Right ventricle myocardium inferior (tissue), 1 donor: ENCODE measurements at regions not wholly inside any gene's neighbourhood (a gene's known extent, or its start where the extent isn't known, plus 50 kb on each side); places are given as distances from the start of the nearest gene placed in this dataset.
"Not testable (repeated sequence)": the region's sequence is repeated elsewhere in the genome, so short reads cannot be mapped to it uniquely, and the experiment has no call there.

Source experiments
- ATAC-seq: fragments of 200-7000 bp; cut with Tn5 transposase; one replicate; pipeline ENCODE4 v1.9.1; 2020; ENCODE audit warnings: mild to moderate bottlenecking, moderate library complexity
- DNase-seq: peaks from one replicate; pipeline ENCODE4 v3.0.0; 2021; ENCODE audit errors: missing footprints
- intact Hi-C: fragments of 100-400 bp; cut with DNase I; formaldehyde crosslinking; loops from one replicate; pipeline ENCODE4 v1.11.0; 2022
- donor health status: DM: no; HTN: yes; CAD: no; lungs with severe emphysema.

DNA sequence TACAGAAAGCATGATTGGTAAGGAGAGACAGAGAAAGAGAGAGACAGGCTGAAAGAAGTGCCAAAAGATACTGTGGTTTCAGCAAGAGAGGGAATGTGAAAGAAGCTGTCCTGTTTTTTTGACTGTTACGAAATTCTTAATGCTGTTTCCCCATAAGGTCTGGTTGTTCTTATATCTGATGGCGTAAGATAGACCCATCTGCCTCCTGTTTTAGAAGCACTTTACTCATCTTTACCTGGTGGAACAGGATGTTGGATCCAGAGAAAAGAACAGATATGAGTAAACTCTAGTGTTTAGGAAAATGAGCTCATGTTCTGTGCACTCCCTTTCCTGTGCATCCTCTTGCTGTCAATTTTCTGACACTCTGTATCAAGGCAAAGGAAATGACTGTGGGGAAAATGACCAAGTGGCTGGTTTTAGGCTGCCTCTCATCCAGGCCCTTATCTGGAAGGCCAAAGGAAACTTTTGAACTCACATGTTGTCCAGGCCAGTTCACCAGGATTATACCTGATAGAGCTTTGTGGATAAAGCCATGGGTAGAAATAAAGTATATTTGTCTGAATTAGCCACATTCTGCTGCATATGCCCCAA, 311.7 kb upstream of the HTR2C start:
- intact Hi-C loops = no loop called here
- no peak for ATAC-seq
- no peak for DNase-seq

DNA sequence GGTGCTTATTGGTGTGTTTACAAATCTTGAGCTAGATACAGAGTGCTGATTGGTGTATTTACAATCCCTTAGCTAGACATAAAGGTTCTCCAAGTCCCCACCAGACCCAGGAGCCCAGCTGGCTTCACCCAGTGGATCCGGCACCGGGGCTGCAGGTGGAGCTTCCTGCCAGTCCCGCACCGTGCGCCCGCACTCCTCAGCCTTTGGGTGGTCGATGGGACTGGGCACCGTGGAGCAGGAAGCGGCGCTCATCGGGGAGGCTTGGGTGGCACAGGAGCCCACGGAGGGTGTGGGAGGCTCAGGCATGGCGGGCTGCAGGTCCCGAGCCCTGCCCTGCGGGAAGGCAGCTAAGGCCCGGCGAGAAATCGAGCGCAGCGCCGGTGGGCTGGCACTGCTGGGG, 313.5 kb upstream of the HTR2C start:
- ATAC-seq, intact Hi-C loops, DNase-seq: not testable (repeated sequence)

DNA sequence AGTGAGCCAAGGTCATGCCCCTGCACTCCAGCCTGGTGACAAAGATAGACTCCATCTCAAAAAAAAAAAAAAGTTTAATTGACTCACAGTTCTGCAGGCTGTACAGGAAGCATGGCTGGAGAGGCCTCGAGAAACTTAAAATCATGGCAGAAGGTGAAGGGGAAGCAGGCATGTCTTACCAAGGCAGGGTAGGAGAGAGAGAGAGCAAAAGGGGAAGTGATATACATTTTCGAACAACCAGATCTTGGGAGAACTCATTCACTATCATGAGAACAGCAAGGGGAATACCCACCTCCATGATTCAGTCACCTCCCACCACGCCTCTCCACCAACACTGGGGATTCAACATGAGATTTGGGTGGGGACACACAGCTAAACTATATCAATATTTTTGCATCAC, 315.2 kb upstream of the HTR2C start:
- ATAC-seq = no peak
- no peak for DNase-seq
- intact Hi-C loops = no loop called here

GRCh38 chrX:114267142-114267541, 316.7 kb upstream of the HTR2C start:
- ATAC-seq = no peak

GRCh38 chrX:114252186-114252585, 331.7 kb upstream of the HTR2C start:
- ATAC-seq (no peak), DNase-seq (no peak)
- intact Hi-C loops = no loop called here

More at GRCh38 chrX:114267142-114267541, 316.7 kb upstream of the HTR2C start:
- intact Hi-C loops = no loop called here
- no peak for DNase-seq

DNA sequence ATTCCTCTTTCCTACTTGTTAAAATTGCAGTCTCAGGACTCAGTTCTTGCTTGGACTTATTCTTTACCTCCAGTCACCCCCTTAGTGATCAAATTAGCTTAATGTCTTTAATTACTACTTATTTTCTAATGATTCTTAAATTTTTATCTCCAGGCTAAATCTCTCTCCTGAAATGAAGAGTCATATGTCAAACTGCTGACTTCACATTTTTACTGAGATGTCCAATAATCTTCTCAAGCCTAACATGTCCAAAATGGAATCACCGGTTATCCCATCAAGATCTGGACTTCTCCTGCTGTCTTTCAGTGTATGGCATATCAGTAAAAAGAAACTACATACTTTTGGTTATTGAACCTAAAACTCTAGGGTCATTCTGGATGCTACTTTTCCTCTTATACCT, 332.3 kb upstream of the HTR2C start:
- DNase-seq (no peak), ATAC-seq (no peak)
- intact Hi-C loops = no loop called here

- ATAC-seq = no peak
- no peak for DNase-seq
- intact Hi-C loops = no loop called here
These were observed 362.4 kb upstream of the HTR2C start for GRCh38 chrX:114221445-114221844.

GRCh38 chrX:114210879-114211278, 373.0 kb upstream of the HTR2C start:
- ATAC-seq (no peak), DNase-seq (no peak)
- intact Hi-C loops = no loop called here

DNA sequence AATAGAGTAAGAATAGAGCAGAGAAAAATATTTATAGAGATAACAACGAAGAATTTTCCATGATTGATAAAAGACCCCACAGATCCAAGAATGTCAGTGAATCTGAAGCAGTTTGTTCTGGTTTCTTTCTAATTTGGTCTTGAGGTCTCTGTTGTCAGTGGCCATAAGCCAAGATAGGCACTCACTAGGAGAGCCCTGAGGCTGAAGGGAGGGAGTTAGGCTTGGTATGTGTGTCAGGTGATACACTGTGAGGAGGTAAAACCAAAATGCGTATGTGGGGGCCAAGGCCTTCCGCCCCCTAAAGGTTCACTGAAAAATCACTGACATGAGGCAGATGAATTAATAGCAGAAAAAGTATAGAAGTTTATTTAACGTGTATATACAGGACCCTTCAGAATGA, 382.3 kb upstream of the HTR2C start:
- intact Hi-C loops = no loop called here
- ATAC-seq = no peak
- no peak for DNase-seq

DNA sequence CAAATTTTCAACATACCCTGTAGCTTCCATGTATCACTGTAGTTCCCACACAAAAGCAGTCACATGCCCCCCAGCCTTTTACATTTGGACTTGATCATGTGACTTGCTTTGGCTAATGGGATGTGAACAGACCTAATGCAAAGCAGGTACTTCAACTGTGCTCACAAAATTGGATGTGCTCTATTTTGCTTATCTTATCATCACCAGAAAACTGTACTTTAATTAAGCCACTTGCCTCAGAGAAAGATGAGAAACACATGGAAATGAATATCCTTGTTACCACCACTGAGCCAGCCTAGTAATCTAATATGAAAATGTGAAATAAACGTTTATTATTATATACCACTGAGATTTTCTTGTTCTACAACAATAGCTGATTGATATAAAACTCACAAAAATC, 402.7 kb upstream of the HTR2C start:
- intact Hi-C loops = no loop called here

DNA sequence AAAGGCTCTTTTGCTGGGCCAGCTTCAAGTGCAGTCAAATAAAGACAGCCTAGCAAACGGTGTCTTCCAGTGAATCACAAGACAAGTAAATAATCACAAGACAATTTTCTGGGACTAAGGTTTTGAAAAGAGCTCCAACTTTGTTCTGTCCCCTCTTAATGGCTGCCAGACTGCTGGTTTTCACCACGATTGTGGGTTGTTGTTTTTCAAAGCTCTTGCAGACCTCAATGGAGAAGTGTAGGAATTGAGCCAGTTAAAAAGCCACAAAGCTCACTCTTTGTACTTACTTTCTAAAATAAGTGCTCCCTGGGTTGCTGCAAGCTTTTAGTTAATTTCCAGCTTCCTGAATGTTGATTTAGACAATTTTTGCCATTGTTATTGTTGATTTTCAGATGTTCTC, 405.8 kb upstream of the HTR2C start:
- intact Hi-C loops = no loop called here
- DNase-seq (no peak), ATAC-seq (no peak)

More for the DNA sequence above, 402.7 kb upstream of the HTR2C start:
- ATAC-seq (no peak), DNase-seq (no peak)

GRCh38 chrX:114167276-114167675, 416.6 kb upstream of the HTR2C start:
- DNase-seq, intact Hi-C loops, ATAC-seq: not testable (repeated sequence)

GRCh38 chrX:114166601-114167000, 417.3 kb upstream of the HTR2C start:
- intact Hi-C loops = no loop called here
- no peak for ATAC-seq
- no peak for DNase-seq

DNA sequence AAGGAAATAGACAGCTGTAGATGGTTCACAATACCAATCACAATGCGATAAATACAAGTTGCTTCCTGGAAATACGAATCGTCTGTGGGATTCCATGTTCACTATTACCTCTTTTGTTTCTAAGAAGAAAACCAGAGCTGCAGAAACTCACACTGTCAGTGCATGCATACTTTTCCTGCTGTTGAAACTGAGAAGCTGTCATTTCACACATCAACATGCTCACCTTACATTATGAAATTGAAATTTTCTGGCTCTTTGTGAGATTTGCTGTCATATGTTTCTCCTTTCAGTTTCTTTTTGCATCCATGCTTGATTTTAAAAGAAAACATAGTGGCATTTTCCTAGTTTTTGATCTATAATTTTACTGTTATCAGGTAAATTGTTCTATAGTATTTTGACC, 418.3 kb upstream of the HTR2C start:
- no peak for DNase-seq
- ATAC-seq = no peak
- intact Hi-C loops = no loop called here

- no peak for ATAC-seq
- intact Hi-C loops = no loop called here
- peak; percentile 17 for DNase-seq
These were observed 421.7 kb upstream of the HTR2C start for GRCh38 chrX:114162068-114162735.

DNA sequence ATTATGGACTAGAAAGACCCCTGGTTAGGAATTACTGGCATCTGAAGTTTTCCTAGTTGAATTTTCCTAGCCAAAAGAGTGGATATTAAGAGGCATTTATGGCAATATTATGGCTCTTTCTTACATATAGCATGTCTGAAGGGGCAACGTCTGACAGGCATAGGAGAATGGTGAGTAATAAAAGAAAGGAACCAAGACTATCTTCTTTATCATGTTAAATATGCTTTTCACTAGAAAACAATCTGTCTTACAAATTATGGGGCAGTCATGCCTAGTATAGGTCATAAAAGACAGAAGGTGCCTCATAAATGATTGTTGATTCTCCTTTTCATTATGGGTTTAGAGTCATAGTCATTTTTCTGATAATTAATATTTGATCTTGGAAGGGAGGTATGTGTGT, 431.1 kb upstream of the HTR2C start:
- DNase-seq (no peak), ATAC-seq (no peak)
- intact Hi-C loops = no loop called here

DNA sequence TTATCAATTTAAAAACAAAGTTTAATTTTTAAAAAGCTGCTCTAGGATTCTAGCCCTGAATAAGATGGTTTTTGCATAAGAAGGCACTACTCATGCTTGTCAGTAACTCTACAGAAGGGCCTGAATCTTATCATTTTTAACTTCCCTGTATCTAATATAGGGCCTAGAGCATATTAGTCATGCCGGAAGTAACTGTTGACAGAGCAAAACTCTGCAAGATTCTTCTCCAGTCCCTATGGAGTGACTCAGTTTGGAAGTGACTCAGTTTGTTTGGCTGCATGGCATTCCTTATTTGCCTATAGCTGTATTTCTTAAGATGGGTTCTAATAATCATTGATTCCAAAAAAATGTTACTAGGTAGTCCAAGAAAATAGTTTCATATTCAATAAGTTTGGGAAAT, 431.8 kb upstream of the HTR2C start:
- DNase-seq = no peak
- intact Hi-C loops = no loop called here
- ATAC-seq = no peak

DNA sequence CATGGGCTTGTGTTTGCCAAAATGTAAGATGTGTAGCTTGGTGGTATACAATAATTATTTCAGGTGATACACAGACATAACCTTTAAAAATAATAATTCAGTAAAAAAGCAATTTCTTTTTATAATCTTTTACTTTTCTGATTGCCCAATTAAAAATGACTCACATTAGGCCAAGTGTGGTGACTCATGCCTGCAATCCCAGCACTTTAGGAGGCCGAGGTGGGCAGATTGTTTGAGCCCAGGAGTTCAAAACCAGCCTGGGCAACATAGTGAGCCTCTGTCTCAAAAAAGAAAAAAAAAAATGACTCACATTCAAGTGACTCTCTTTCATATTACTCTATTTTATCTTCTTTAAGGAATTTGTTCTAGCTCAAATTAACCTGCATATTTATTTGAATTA, 449.4 kb upstream of the HTR2C start:
- intact Hi-C loops = no loop called here
- DNase-seq (no peak), ATAC-seq (no peak)

DNA sequence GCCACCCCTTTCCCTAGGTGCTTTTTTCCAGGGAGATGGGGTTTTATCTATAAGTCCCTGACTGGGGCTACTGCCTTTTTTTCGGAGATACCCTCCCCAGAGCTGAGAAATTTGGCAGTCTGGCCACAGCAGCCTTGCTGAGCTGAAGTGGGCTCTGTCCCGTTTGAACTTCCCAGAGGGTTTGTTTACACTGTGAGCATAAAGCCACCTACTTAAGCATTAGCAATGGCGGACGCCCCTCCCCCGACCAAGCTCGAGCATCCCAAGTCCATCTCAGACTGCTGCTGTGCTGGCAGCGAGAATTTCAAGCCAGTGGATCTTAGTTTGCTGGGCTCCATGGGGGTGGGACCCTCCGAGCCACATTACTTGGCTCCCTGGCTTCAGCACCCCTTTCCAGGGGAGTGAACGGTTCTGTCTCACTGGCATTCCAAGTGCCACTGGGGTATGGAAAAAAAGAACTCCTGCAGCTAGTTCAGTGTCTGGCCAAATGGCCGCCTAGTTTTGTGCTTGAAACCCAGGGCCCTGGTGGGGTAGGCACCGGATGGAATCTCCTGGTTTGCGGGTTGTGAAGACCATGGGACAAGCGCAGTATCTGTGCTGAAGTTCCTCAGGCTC, 456.4 kb upstream of the HTR2C start:
- intact Hi-C loops = no loop called here
- DNase-seq (no peak), ATAC-seq (no peak)

- intact Hi-C loops = no loop called here
- DNase-seq (no peak), ATAC-seq (no peak)
These were observed 456.9 kb upstream of the HTR2C start for GRCh38 chrX:114127005-114127404.

GRCh38 chrX:114101081-114101480, 482.8 kb upstream of the HTR2C start:
- DNase-seq (no peak), ATAC-seq (no peak)
- intact Hi-C loops = no loop called here
